ENCODE measurements at regions not wholly inside any gene's neighbourhood (a gene's known extent, or its start where the extent isn't known, plus 50 kb on each side); places are given as distances from the start of the nearest gene placed in this dataset.

DNA sequence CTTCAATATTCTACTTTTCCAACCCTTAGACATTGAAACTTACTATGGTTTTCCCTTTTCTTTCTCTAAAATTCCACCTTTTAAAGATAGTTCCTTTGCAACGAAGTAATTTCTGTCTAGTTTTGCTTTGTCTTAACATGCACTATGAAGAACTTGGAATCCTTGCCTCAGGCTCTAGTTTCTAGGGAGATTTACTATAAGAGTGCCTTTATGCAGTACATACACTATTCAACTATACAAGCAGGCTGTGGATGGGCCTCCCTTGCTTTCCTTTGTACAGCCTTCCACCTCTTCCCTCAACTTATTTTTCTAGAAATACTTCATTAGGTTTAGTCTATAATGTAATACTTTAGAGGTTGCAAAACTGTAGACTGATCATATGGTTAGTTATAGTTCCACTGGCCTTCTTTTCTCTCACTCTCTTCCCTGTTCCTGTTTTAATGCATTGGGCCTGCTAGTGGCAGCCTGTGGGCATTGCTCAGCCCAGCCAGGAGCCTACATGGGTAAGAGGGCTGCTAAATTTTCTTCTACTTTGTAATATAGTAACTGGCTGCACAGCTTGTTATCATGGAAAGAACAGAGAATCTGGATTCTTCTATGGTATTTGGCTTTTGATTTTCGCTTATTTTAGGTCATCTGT lies 100.2 kb downstream of the C11orf87 start:
- TF ChIP-seq, protein P1, sequence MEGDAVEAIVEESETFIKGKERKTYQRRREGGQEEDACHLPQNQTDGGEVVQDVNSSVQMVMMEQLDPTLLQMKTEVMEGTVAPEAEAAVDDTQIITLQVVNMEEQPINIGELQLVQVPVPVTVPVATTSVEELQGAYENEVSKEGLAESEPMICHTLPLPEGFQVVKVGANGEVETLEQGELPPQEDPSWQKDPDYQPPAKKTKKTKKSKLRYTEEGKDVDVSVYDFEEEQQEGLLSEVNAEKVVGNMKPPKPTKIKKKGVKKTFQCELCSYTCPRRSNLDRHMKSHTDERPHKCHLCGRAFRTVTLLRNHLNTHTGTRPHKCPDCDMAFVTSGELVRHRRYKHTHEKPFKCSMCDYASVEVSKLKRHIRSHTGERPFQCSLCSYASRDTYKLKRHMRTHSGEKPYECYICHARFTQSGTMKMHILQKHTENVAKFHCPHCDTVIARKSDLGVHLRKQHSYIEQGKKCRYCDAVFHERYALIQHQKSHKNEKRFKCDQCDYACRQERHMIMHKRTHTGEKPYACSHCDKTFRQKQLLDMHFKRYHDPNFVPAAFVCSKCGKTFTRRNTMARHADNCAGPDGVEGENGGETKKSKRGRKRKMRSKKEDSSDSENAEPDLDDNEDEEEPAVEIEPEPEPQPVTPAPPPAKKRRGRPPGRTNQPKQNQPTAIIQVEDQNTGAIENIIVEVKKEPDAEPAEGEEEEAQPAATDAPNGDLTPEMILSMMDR (IDR thresholded peaks at IDR 0.05): no peak
- TF ChIP-seq POLR2A (IDR thresholded peaks at IDR 0.05): no peak
- TF ChIP-seq POLR2AphosphoS5 (IDR thresholded peaks at IDR 0.05): no peak

All from prostate gland (tissue), 2 donors.